D721Med (cell line): ENCODE measurements at regions not wholly inside any gene's neighbourhood (a gene's known extent, or its start where the extent isn't known, plus 50 kb on each side); places are given as distances from the start of the nearest gene placed in this dataset.

ENCODE experiments used
- DNase-seq: peaks from one replicate; pipeline ENCODE4 v3.0.0; 2011; ENCODE audit warnings: low spot score; ENCODE audit not compliant: insufficient read length
- FAIRE-seq: peaks from 2 replicates; lab custom pipeline; 2011; peaks lifted over from hg19 to GRCh38; lab: Jason Lieb, UNC
- TF ChIP-seq, protein P1 (sequence below): IDR thresholded peaks from 2 replicates; pipeline ENCODE4 v1.5.1; 2012; ENCODE audit warnings: mild to moderate bottlenecking, control low read depth; ENCODE audit not compliant: insufficient read depth; ENCODE audit errors: missing control alignments

- TF ChIP-seq, protein P1, sequence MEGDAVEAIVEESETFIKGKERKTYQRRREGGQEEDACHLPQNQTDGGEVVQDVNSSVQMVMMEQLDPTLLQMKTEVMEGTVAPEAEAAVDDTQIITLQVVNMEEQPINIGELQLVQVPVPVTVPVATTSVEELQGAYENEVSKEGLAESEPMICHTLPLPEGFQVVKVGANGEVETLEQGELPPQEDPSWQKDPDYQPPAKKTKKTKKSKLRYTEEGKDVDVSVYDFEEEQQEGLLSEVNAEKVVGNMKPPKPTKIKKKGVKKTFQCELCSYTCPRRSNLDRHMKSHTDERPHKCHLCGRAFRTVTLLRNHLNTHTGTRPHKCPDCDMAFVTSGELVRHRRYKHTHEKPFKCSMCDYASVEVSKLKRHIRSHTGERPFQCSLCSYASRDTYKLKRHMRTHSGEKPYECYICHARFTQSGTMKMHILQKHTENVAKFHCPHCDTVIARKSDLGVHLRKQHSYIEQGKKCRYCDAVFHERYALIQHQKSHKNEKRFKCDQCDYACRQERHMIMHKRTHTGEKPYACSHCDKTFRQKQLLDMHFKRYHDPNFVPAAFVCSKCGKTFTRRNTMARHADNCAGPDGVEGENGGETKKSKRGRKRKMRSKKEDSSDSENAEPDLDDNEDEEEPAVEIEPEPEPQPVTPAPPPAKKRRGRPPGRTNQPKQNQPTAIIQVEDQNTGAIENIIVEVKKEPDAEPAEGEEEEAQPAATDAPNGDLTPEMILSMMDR = no peak
- FAIRE-seq = no peak
Measured at GRCh38 chr2:10992023-10992791, 80.5 kb downstream of the KCNF1 start.

GRCh38 chr2:10993001-10993481 lies 81.3 kb downstream of the KCNF1 start:
- TF ChIP-seq, protein P1 = no peak
- no peak for FAIRE-seq

More at GRCh38 chr2:10992023-10992791, 80.5 kb downstream of the KCNF1 start:
- DNase-seq = no peak

DNA sequence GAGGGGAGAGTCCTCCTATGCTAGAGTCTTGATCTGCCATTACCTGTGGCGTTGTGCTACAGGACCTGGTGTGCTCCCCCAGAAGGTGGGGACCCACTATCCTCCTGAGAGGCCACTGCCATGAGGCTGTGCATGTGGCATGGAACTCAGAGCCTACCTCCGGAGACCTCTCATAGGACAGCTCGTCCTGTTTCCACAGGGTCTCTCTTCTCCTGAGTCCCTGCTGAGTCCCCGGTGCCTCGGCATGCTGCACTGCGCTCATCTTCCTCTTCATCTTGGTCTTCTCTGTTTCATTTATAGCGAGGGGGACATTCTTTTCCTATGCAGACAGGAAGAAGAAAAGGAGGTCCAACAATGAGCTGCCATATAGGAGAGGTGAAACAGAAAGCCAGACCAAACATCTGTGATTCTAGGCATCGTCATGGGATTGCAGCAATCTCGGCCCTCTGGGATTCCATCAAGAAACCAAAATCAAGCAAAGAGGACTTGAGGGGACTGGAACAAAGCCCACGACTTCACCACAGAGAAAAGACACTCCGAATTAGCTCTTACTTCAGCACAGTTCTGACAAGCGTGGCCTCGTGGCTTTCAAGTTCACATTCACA lies 83.7 kb downstream of the KCNF1 start:
- no peak for FAIRE-seq
- TF ChIP-seq, protein P1 = no peak
- DNase-seq = no peak

More at GRCh38 chr2:10993001-10993481, 81.3 kb downstream of the KCNF1 start:
- no peak for DNase-seq

DNA sequence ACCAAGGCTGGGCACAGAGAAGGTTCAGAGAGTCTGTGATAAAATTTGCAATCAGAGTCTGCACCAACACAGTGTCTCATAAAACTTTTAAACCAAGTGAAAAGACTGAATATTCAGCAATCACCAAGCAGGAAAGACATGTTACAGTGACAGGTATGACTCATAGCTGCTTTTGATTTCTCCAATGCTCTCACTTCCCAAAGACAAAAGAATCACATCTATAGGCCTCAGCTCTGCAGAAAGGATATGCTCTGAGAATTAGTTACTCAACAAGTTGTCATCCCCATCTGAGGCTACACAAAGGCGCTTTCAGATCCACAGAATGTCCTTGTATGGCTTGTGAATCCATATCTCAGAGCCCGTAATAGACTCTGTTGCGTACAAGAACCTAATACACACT lies 92.5 kb downstream of the KCNF1 start:
- FAIRE-seq = no peak
- TF ChIP-seq, protein P1 = no peak
- DNase-seq = no peak

DNA sequence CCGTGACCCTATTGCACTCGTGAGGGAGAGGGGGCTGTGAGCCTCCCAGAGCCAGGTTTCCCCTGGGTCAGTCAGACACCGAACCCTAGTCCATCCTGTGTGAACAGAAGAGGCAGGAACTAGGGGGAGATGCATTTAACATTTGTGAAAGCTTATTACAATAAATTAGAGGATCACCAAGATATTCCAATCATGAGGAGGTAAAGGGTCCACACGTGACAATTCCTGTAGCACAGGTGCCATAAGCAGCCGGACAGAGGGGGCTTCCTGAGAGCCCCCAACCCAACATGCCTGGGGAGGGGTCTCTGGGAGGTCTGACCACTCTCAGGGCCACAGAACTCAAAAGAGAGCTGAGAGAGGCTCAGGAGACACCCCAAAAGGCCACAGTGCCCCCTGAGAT lies 93.3 kb downstream of the KCNF1 start:
- TF ChIP-seq, protein P1 = no peak
- DNase-seq (no peak), FAIRE-seq (no peak)

DNA sequence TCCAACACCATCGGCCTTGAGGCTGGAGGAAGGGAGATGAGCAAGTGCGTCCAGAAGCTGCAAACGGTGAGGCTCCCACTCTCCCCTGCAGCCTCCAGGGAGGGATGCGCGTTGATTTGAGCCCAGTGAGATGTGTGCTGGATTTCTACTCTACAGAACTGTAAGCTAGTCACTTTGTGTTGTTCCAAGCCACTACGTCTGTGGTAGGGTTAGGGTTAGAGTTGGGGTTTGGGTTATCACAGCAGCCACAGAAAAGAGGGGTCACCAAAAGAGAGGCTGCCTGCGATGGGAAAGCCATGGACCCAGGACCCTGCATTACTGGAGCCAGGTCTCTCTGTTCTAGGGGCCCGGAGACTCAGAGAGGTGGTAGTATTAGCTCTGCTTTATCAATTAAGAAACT lies 94.5 kb downstream of the KCNF1 start:
- TF ChIP-seq, protein P1 = no peak
- FAIRE-seq = no peak
- no peak for DNase-seq
